Epithelial cell of esophagus (primary cell): ENCODE measurements at regions not wholly inside any gene's neighbourhood (a gene's known extent, or its start where the extent isn't known, plus 50 kb on each side); places are given as distances from the start of the nearest gene placed in this dataset.
"Not testable (repeated sequence)": the region's sequence is repeated elsewhere in the genome, so short reads cannot be mapped to it uniquely, and the experiment has no call there.

Experiments used
- DNase-seq: peaks from one replicate; pipeline ENCODE4 v3.0.0; 2010; ENCODE audit warnings: low read depth
- H3K4me3 ChIP-seq: 2 replicates; pipeline ENCODE4 v1.5.1; 2011; ENCODE audit warnings: mild to moderate bottlenecking, low read length, control low read depth
- TF ChIP-seq, protein P1 (sequence below): IDR thresholded peaks from 2 replicates; pipeline ENCODE4 v1.5.1; 2011; ENCODE audit warnings: low read depth, mild to moderate bottlenecking, low read length, control low read depth, inconsistent platforms; ENCODE audit not compliant: insufficient read depth; ENCODE audit errors: missing control alignments

DNA sequence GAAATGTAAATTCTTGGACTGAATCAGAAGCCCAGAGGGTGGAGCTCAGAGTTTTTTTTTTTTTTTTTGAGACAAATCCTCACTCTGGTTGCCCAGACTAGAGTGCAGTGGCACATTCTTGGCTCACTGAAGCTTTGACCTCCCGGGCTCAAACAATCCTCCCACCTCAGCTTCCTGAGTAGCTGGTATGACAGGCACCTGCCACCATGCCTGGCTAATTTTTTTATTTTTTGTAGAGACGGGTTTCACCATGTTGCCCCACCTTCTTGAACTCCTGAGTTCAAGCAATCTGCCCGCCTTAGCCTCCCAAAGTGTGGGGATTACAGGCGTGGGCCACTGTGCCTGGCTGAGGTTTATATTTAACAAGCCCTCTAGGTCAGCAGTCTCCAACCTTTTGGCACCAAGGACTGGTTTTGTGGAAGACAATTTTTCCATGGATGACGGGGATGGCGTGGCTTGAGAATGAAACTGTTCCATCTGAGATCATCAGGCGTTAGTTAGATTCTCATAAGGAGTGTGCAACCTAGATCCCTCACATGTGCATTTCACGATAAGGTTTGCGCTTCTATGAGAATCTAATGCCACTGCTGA is 76.7 kb downstream of the FHIP1A start:
- H3K4me3 ChIP-seq: no peak overlapping the region
- TF ChIP-seq, protein P1, sequence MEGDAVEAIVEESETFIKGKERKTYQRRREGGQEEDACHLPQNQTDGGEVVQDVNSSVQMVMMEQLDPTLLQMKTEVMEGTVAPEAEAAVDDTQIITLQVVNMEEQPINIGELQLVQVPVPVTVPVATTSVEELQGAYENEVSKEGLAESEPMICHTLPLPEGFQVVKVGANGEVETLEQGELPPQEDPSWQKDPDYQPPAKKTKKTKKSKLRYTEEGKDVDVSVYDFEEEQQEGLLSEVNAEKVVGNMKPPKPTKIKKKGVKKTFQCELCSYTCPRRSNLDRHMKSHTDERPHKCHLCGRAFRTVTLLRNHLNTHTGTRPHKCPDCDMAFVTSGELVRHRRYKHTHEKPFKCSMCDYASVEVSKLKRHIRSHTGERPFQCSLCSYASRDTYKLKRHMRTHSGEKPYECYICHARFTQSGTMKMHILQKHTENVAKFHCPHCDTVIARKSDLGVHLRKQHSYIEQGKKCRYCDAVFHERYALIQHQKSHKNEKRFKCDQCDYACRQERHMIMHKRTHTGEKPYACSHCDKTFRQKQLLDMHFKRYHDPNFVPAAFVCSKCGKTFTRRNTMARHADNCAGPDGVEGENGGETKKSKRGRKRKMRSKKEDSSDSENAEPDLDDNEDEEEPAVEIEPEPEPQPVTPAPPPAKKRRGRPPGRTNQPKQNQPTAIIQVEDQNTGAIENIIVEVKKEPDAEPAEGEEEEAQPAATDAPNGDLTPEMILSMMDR: no peak
- DNase-seq: no peak

GRCh38 chr4:151486168-151486567 is 77.2 kb downstream of the FHIP1A start:
- no peak for DNase-seq
- TF ChIP-seq, protein P1: no peak

DNA sequence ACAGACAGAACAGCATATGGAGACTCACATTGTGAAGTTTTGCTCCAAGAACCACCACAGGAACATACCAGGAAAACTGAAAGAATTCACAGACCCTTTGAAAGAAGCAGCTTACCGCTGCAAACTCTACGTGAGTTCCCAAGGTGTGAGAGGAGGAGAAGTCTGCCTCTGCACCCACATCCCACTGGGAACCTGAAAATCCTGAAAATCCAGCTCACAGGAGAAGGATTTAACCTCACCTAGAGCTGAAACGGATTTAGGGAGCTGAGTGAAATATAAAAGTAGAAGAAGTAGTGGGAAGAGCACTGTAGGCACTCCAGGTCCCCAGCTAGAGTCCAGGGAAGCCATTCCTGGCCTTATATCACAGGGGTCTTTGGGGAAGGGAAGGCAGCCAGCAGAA is 80.0 kb downstream of the FHIP1A start:
- DNase-seq: peak; percentile 39
- TF ChIP-seq, protein P1: no peak
- H3K4me3 ChIP-seq: no peak overlapping the region

More at GRCh38 chr4:151486168-151486567, 77.2 kb downstream of the FHIP1A start:
- H3K4me3 ChIP-seq: no peak overlapping the region

DNA sequence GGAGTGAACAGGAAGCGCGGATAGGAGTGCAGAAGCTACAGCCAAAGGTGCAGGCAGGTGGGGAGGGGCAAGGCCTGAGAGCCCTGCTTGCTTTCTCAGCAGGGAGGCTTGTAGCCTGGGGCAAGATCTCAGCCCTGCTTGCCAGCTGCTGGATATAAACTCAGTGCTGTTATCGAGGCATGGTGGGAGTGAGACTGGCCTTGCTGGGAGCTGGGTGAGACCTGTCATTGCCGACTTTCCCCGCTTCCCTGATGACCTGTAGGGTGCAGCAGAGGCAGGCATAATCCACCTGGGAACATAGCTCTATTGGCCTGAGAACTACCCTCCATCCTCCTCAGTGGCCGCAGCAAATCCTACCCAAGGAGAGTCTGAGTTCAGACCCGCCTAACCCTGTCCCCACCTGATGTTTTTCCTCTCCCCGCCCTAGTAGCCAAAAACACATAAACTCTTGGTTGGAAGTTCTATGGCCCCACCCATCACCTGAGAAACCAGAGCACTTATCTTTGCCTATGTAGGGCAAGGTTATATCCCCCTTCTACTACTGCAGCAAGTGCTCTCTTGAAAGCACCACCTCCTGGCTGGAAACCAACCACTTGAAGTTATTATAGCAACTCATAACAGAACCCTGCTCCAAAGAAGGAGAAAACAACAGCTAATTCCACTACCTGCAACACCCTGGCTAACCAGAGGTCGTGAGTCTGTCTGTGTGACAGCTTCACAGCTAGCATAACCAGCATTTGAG is 80.7 kb downstream of the FHIP1A start:
- TF ChIP-seq, protein P1: no peak
- DNase-seq: no peak
- no peak overlapping the region for H3K4me3 ChIP-seq

- DNase-seq, H3K4me3 ChIP-seq: not testable (repeated sequence)
Measured at GRCh38 chr4:151495612-151496011, 86.6 kb downstream of the FHIP1A start.

DNA sequence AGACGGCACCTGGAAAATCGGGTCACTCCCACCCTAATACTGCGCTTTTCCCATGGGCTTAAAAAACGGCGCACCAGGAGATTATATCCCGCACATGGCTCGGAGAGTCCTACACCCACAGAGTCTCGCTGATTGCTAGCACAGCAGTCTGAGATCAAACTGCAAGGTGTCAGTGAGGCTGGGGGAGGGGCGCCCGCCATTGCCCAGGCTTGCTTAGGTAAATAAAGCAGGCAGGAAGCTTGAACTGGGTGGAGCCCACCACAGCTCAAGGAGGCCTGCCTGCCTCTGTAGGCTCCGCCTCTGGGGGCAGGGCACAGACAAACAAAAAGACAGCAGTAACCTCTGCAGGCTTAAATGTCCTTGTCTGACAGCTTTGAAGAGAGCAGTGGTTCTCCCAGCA is 102.6 kb downstream of the FHIP1A start:
- DNase-seq, H3K4me3 ChIP-seq: not testable (repeated sequence)

DNA sequence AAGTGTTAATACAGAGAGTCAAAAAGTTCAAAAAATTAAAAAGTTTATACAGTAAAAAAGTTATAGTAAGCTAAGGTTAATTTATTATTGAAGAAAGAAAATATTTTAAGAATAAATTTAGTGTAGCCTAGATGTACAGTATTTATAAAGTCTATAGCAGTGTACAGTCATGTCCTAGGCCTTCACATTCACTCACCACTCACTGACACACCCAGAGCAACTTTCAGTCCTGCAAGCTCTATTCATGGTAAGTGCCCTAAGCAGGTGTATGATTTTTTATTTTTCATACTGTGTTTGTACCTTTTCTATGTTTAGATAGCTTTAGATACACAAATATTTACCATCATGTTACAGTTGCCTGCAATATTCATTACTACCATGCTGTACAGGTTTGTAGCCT is 108.9 kb downstream of the FHIP1A start:
- peak; percentile 66 for DNase-seq
- TF ChIP-seq, protein P1: no peak
- H3K4me3 ChIP-seq: no peak overlapping the region

GRCh38 chr4:151518359-151518758 is 109.4 kb downstream of the FHIP1A start:
- no peak for DNase-seq
- TF ChIP-seq, protein P1: no peak
- H3K4me3 ChIP-seq: no peak overlapping the region
